ENCODE measurements at regions not wholly inside any gene's neighbourhood (a gene's known extent, or its start where the extent isn't known, plus 50 kb on each side); places are given as distances from the start of the nearest gene placed in this dataset.

- no peak for TF ChIP-seq REST (IDR thresholded peaks at IDR 0.05; ENCODE audit: unreplicated experiment)
- peak in 1 of 2 experiments; percentile 35; a peak in 2 of 4 replicates for TF ChIP-seq CTCF (conservative IDR thresholded peaks at IDR 0.05; ENCODE audit: low read depth in 2 of 2)
- TF ChIP-seq POLR2AphosphoS5 (IDR thresholded peaks at IDR 0.05; ENCODE audit: low read depth): no peak
- TF ChIP-seq ZNF114 (CRISPR knock-in tag; IDR thresholded peaks at IDR 0.05): no peak
- no peak for TF ChIP-seq STAT1 (IDR thresholded peaks at IDR 0.05; ENCODE audit: unreplicated experiment)
- no peak overlapping the region for H3K4me2 ChIP-seq
- no peaks in the 10 kb centered on the region for H3K9me2 ChIP-seq (ENCODE audit: insufficient read depth)
- H3K27ac Mint-ChIP-seq: no peak overlapping the region
- H3F3A ChIP-seq (replicated peaks; ENCODE audit: low read depth): no peaks in the 10 kb centered on the region
- no peak overlapping the region for H2AFZ ChIP-seq
- H3K27me3 Mint-ChIP-seq (ENCODE audit: insufficient read depth, low read depth, poor library complexity): peaks cover 1% of the 10 kb centered on the region
- H3K27me3 ChIP-seq (ENCODE audit: insufficient read depth): no peaks in the 10 kb centered on the region
- no peaks in the 10 kb centered on the region for H3K36me3 ChIP-seq (ENCODE audit: insufficient read depth)
- peaks cover 22% of the 10 kb centered on the region for H3K4me1 Mint-ChIP-seq
- H3K36me3 Mint-ChIP-seq (ENCODE audit: low read depth): peaks cover 3% of the 10 kb centered on the region; the same call in 1 of the 3 replicates
- no peak overlapping the region for H3K4me3 ChIP-seq
- no peak overlapping the region for H3K27ac ChIP-seq (ENCODE audit: low read depth)
- DNase-seq (ENCODE audit: low spot score): no peak
- H4K20me1 ChIP-seq (replicated peaks; ENCODE audit: insufficient read depth): no peaks in the 10 kb centered on the region
- ATAC-seq: no peak
- no peak overlapping the region for H3K4me3 Mint-ChIP-seq
- peaks cover 13% of the 10 kb centered on the region; the same call in 1 of the 2 replicates for H3K4me1 ChIP-seq (ENCODE audit: insufficient read depth)
- no peaks in the 10 kb centered on the region for H3K79me2 ChIP-seq (replicated peaks; ENCODE audit: insufficient read depth)
- peaks cover 5% of the 10 kb centered on the region for H3K9me3 Mint-ChIP-seq
These were observed 87.1 kb upstream of the SLC66A3 start for GRCh38 chr2:11068079-11068741.

GRCh38 chr2:11068856-11069526 lies 86.3 kb upstream of the SLC66A3 start:
- Histone ChIP-seq H3F3A (replicated peaks; ENCODE audit: low read depth) (no peaks in the 10 kb centered on the region), H4K20me1 (replicated peaks; ENCODE audit: insufficient read depth) (no peaks in the 10 kb centered on the region), H3K4me3 (no peak overlapping the region), H3K4me2 (no peak overlapping the region), H3K27me3 (ENCODE audit: insufficient read depth) (no peaks in the 10 kb centered on the region), H3K4me1 (ENCODE audit: insufficient read depth) (peaks cover 17% of the 10 kb centered on the region), H3K36me3 (ENCODE audit: insufficient read depth) (no peaks in the 10 kb centered on the region), H2AFZ (no peak overlapping the region), H3K79me2 (replicated peaks; ENCODE audit: insufficient read depth) (no peaks in the 10 kb centered on the region), H3K27ac (ENCODE audit: low read depth) (no peak overlapping the region), H3K9me2 (ENCODE audit: insufficient read depth) (no peaks in the 10 kb centered on the region)
- peaks cover 3% of the 10 kb centered on the region; the same call in 1 of the 3 replicates for H3K36me3 Mint-ChIP-seq (ENCODE audit: low read depth)
- H3K27me3 Mint-ChIP-seq (ENCODE audit: insufficient read depth, low read depth, poor library complexity): peaks cover 1% of the 10 kb centered on the region
- no peak for DNase-seq (ENCODE audit: low spot score)
- peaks cover 5% of the 10 kb centered on the region for H3K9me3 Mint-ChIP-seq
- no peak overlapping the region for H3K27ac Mint-ChIP-seq
- TF ChIP-seq POLR2AphosphoS5 (IDR thresholded peaks at IDR 0.05; ENCODE audit: low read depth): no peak
- no peak for TF ChIP-seq CREB1 (CRISPR knock-in tag; IDR thresholded peaks at IDR 0.05; ENCODE audit: low read depth)
- TF ChIP-seq CTCF (conservative IDR thresholded peaks at IDR 0.05; ENCODE audit: low read depth in 2 of 2): no peak
- TF ChIP-seq STAT1 (IDR thresholded peaks at IDR 0.05; ENCODE audit: unreplicated experiment): no peak
- H3K4me1 Mint-ChIP-seq: peaks cover 28% of the 10 kb centered on the region
- no peak for ATAC-seq
- no peak overlapping the region for H3K4me3 Mint-ChIP-seq

All from GM23338 (cell line).